ENCODE measurements at regions not wholly inside any gene's neighbourhood (a gene's known extent, or its start where the extent isn't known, plus 50 kb on each side); places are given as distances from the start of the nearest gene placed in this dataset.

DNA sequence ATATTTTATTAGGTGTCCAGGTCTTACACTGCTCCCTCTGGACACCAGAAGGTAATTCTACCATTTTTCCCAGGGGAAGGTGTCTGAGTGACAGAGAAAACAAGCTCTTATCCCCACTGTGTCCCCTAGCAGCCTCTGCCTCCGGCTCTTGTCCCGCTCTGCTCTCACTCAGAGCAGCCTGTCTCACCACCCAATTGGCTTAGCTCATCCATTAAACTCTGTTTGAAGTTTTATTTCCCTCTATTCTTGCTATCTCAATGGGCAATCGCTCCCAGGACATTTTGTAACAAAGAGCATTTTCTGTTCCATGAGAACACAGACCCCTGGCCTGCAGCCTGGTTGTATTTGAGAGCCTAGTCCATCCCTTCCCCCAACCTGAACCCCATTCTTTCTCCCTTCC, 90.6 kb upstream of the LDAH start:
- no peak for TF ChIP-seq CTCF (IDR thresholded peaks at IDR 0.05)
- no peak for TF ChIP-seq ZFX (IDR thresholded peaks at IDR 0.05; ENCODE audit: borderline replicate concordance)
